Fibroblast of villous mesenchyme (primary cell): ENCODE measurements at regions not wholly inside any gene's neighbourhood (a gene's known extent, or its start where the extent isn't known, plus 50 kb on each side); places are given as distances from the start of the nearest gene placed in this dataset.

Source experiments
- DNase-seq: peaks from one replicate; pipeline ENCODE4 v3.0.0-alpha.2; 2010; ENCODE audit warnings: low read depth
- H3K4me3 ChIP-seq: 2 replicates; pipeline ENCODE4 v1.5.1; 2011; ENCODE audit warnings: low read depth, mild to moderate bottlenecking, low read length
- TF ChIP-seq, protein P1 (sequence below): IDR thresholded peaks from 2 replicates; pipeline ENCODE4 v1.5.1; 2012; ENCODE audit warnings: low read depth, mild to moderate bottlenecking, low read length; ENCODE audit not compliant: insufficient read depth

DNA sequence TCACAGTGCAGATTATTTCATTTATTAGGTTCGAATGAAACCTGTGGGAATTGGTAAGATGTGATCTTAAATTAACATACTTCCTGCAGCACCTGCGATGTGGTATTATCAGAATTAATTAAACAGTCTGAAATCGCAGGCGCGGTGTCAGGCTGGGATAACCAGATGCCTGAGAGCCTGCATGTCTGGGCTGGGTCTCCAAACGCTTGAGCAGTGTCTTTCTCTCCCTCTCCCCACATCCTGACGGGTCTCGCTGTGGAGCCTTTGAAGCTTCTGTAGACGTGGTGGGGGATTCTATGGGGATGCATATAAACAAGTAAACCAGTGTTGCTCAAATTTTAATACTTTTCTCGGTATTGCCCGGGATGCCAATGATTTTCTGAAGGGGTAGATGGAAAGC lies 366.2 kb upstream of the SPRED2 start:
- H3K4me3 ChIP-seq, result no peak overlapping the region
- no peak for DNase-seq
- TF ChIP-seq, protein P1, sequence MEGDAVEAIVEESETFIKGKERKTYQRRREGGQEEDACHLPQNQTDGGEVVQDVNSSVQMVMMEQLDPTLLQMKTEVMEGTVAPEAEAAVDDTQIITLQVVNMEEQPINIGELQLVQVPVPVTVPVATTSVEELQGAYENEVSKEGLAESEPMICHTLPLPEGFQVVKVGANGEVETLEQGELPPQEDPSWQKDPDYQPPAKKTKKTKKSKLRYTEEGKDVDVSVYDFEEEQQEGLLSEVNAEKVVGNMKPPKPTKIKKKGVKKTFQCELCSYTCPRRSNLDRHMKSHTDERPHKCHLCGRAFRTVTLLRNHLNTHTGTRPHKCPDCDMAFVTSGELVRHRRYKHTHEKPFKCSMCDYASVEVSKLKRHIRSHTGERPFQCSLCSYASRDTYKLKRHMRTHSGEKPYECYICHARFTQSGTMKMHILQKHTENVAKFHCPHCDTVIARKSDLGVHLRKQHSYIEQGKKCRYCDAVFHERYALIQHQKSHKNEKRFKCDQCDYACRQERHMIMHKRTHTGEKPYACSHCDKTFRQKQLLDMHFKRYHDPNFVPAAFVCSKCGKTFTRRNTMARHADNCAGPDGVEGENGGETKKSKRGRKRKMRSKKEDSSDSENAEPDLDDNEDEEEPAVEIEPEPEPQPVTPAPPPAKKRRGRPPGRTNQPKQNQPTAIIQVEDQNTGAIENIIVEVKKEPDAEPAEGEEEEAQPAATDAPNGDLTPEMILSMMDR, result no peak

GRCh38 chr2:65794994-65795393 lies 362.6 kb upstream of the SPRED2 start:
- DNase-seq, result no peak
- TF ChIP-seq, protein P1, result no peak
- no peak overlapping the region for H3K4me3 ChIP-seq

DNA sequence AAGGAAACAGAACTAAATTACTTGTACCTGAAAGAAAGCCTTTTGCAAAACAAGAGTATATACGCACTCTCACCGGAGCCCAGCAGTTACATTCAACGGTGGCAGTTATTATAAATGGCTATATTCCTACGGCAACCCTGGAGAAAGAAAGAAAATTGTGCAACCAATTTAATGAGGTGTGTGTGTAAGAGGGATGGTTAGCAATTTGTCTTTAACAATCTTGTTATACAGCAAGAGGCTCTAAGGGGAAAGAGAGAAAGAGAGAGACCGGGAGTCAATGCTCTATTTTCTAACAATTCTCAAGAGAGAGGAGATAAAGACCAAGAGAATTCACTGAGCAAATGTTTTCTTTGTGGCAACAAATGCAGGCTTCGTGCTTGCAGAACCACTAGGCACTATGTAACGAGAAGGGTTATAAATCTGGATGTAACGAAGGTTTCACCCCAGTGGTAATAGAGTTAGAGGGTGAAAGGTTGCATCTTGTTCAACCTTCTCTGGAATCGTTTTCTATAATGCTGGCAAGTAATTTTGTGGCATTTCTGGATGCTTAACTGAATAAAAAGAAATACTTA lies 359.1 kb upstream of the SPRED2 start:
- H3K4me3 ChIP-seq, result no peak overlapping the region
- no peak for DNase-seq
- TF ChIP-seq, protein P1, result no peak

GRCh38 chr2:65790676-65790935 lies 358.2 kb upstream of the SPRED2 start:
- TF ChIP-seq, protein P1, result no peak
- DNase-seq, result no peak
- H3K4me3 ChIP-seq, result no peak overlapping the region

DNA sequence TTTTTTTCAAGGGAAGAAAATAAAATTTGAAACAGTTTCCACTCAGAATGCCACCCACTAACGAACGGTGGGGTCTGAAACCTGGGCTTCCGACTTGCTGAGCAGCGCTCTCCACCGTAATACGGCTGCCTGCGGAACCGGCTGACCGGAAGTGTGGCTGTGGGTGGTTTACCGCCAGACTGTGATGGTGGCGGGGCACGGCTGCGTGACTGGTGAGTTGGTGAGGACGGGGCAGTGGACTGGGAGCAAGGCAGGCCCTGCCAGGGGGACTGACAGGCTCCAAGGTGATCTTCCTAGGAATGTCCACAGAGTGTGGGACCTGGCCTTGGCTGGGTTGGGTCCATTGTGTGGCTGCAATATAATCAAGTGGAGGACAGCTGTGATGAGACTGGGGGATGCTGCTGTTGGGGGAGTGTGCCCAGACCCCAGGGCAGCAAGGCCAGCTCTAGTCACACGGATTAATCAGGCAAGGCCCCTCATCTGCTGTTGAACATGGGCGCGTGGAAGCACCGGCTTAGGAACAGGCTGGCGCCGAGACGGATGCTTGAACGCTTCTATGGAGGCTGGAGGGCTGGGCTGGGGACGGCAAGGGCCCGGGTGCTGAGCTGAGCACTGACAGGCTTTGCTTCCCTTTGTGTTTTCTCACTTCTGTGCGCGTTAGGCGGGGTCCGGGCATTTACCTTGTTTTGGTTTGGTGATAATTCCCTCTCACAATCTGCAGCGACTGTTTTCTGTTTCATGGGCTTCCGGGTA lies 357.7 kb upstream of the SPRED2 start:
- DNase-seq, result no peak
- H3K4me3 ChIP-seq, result no peak overlapping the region
- TF ChIP-seq, protein P1, result no peak

GRCh38 chr2:65788556-65788955 lies 356.2 kb upstream of the SPRED2 start:
- DNase-seq, result no peak
- TF ChIP-seq, protein P1, result no peak
- no peak overlapping the region for H3K4me3 ChIP-seq

GRCh38 chr2:65786765-65787164 lies 354.4 kb upstream of the SPRED2 start:
- no peak for DNase-seq
- TF ChIP-seq, protein P1, result no peak

More at GRCh38 chr2:65786765-65787164, 354.4 kb upstream of the SPRED2 start:
- no peak overlapping the region for H3K4me3 ChIP-seq
